ENCODE measurements at regions not wholly inside any gene's neighbourhood (a gene's known extent, or its start where the extent isn't known, plus 50 kb on each side); places are given as distances from the start of the nearest gene placed in this dataset.
"Not testable (repeated sequence)": the region's sequence is repeated elsewhere in the genome, so short reads cannot be mapped to it uniquely, and the experiment has no call there.

- DNase-seq, result no peak
These were observed 1434.8 kb downstream of the RAPGEF2 start for GRCh38 chr4:160537681-160538080.

GRCh38 chr4:160546201-160546600 is 1443.3 kb downstream of the RAPGEF2 start:
- DNase-seq, result no peak

- DNase-seq, result not testable (repeated sequence)
These were observed 1447.2 kb downstream of the RAPGEF2 start for GRCh38 chr4:160549951-160550519.

GRCh38 chr4:160562661-160563060 is 1459.8 kb downstream of the RAPGEF2 start:
- DNase-seq, result no peak

GRCh38 chr4:160563552-160564282 is 1460.8 kb downstream of the RAPGEF2 start:
- DNase-seq, result no peak

- no peak for DNase-seq
These were observed 1464.8 kb downstream of the RAPGEF2 start for GRCh38 chr4:160567634-160568033.

GRCh38 chr4:160570271-160570670 is 1467.4 kb downstream of the RAPGEF2 start:
- DNase-seq, result no peak

GRCh38 chr4:160574272-160574671 is 1471.4 kb downstream of the RAPGEF2 start:
- DNase-seq, result not testable (repeated sequence)

- no peak for DNase-seq
These were observed 1477.7 kb downstream of the RAPGEF2 start for GRCh38 chr4:160580581-160580980.

- no peak for DNase-seq
These were observed 1489.4 kb downstream of the RAPGEF2 start for GRCh38 chr4:160592258-160592657.

- no peak for DNase-seq
These were observed 1492.8 kb downstream of the RAPGEF2 start for GRCh38 chr4:160595646-160596045.

- DNase-seq, result no peak
These were observed 1501.7 kb downstream of the RAPGEF2 start for GRCh38 chr4:160604541-160604940.

- DNase-seq, result no peak
These were observed 1508.3 kb downstream of the RAPGEF2 start for GRCh38 chr4:160611181-160611580.

- no peak for DNase-seq
These were observed 1528.2 kb downstream of the RAPGEF2 start for GRCh38 chr4:160631044-160631443.

- no peak for DNase-seq
These were observed 1511.0 kb downstream of the FSTL5 start for GRCh38 chr4:160652790-160653189.

GRCh38 chr4:160675550-160675949 is 1488.2 kb downstream of the FSTL5 start:
- DNase-seq, result no peak

- DNase-seq, result no peak
These were observed 1478.1 kb downstream of the FSTL5 start for GRCh38 chr4:160685729-160686128.

GRCh38 chr4:160701671-160702070 is 1462.1 kb downstream of the FSTL5 start:
- no peak for DNase-seq

GRCh38 chr4:160709026-160709425 is 1454.8 kb downstream of the FSTL5 start:
- no peak for DNase-seq

GRCh38 chr4:160709546-160709945 is 1454.3 kb downstream of the FSTL5 start:
- no peak for DNase-seq

GRCh38 chr4:160716551-160716950 is 1447.2 kb downstream of the FSTL5 start:
- DNase-seq, result no peak

- DNase-seq, result no peak
These were observed 1446.0 kb downstream of the FSTL5 start for GRCh38 chr4:160717848-160718247.

GRCh38 chr4:160724063-160724462 is 1439.7 kb downstream of the FSTL5 start:
- DNase-seq, result no peak

GRCh38 chr4:160745126-160745525 is 1418.7 kb downstream of the FSTL5 start:
- no peak for DNase-seq

GRCh38 chr4:160746585-160746984 is 1417.2 kb downstream of the FSTL5 start:
- not testable (repeated sequence) for DNase-seq
